ENCODE measurements at regions not wholly inside any gene's neighbourhood (a gene's known extent, or its start where the extent isn't known, plus 50 kb on each side); places are given as distances from the start of the nearest gene placed in this dataset.

DNA sequence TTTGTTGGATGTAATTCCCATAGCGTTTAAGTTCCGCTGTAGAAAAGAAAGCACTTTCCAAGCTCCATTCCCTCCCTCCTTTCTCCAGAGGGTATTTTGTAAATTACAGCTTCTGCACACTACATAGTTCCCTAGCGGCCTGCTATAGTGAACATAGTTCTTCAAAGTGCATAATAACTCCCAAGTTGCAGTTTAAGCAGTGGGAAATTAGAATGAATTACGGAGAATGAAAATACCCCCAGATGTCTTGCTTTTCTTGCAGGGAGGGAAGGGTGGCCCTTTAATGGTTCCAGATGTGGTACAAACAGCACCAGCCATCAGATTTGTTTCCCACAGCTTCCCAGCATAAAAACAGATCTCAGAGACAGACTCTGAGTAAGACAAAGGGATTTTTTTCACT, 893.9 kb downstream of the SUCLG1 start:
- TF ChIP-seq, protein P1, sequence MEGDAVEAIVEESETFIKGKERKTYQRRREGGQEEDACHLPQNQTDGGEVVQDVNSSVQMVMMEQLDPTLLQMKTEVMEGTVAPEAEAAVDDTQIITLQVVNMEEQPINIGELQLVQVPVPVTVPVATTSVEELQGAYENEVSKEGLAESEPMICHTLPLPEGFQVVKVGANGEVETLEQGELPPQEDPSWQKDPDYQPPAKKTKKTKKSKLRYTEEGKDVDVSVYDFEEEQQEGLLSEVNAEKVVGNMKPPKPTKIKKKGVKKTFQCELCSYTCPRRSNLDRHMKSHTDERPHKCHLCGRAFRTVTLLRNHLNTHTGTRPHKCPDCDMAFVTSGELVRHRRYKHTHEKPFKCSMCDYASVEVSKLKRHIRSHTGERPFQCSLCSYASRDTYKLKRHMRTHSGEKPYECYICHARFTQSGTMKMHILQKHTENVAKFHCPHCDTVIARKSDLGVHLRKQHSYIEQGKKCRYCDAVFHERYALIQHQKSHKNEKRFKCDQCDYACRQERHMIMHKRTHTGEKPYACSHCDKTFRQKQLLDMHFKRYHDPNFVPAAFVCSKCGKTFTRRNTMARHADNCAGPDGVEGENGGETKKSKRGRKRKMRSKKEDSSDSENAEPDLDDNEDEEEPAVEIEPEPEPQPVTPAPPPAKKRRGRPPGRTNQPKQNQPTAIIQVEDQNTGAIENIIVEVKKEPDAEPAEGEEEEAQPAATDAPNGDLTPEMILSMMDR (IDR thresholded peaks at IDR 0.05; ENCODE audit: low read depth, low read length, poor library complexity, severe bottlenecking) = no peak
- TF ChIP-seq EZH2phosphoT487 (IDR thresholded peaks at IDR 0.05; ENCODE audit: borderline replicate concordance, low read length) = no peak

Data from DOHH2 (cell line).